ENCODE measurements at regions not wholly inside any gene's neighbourhood (a gene's known extent, or its start where the extent isn't known, plus 50 kb on each side); places are given as distances from the start of the nearest gene placed in this dataset.
"Not testable (repeated sequence)": the region's sequence is repeated elsewhere in the genome, so short reads cannot be mapped to it uniquely, and the experiment has no call there.

GRCh38 chr7:91710881-91711280, 169.6 kb downstream of the MTERF1 start:
- Histone ChIP-seq H3K9me3 (ENCODE audit: control insufficient read depth, insufficient read depth, low read length) (no peaks in the 10 kb centered on the region), H3K27ac (ENCODE audit: low read length) (no peak overlapping the region), H3K4me3 (ENCODE audit: low read length) (no peak overlapping the region), H3K36me3 (ENCODE audit: control insufficient read depth, insufficient read depth, low read length) (no peaks in the 10 kb centered on the region), H3K4me1 (ENCODE audit: control insufficient read depth, insufficient read depth, low read length) (no peaks in the 10 kb centered on the region), H3K27me3 (ENCODE audit: control insufficient read depth, insufficient read depth, low read length) (no peaks in the 10 kb centered on the region)
- DNase-seq (ENCODE audit: low read depth, low spot score), result no peak
- WGBS (ENCODE audit: insufficient coverage, insufficient read length), result no CpG with 5 or more reads among the region's 1 CpG

DNA sequence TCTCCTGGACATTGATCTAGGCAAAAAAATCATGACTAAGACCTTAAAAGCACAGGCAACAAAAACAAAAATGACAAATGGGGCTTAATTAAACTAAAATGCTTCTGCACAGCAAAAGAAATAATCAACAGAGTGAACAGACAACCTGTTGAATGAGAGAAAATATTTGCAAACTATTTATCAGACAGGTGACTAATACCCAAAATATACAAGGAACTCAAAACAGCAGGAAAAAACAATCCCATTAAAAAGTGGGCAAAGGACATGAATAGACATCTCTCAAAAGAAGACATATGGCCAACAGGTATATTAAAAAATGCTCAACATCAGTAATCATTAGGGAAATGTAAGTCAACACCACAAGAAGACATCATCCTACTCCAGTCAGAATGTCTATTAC, 166.8 kb downstream of the MTERF1 start:
- H3K27ac ChIP-seq (ENCODE audit: low read length), result no peak overlapping the region
- H3K36me3 ChIP-seq (ENCODE audit: control insufficient read depth, insufficient read depth, low read length), result no peaks in the 10 kb centered on the region
- H3K4me3 ChIP-seq (ENCODE audit: low read length), result no peak overlapping the region
- no peaks in the 10 kb centered on the region for H3K9me3 ChIP-seq (ENCODE audit: control insufficient read depth, insufficient read depth, low read length)
- no peaks in the 10 kb centered on the region for H3K27me3 ChIP-seq (ENCODE audit: control insufficient read depth, insufficient read depth, low read length)
- peaks cover 3% of the 10 kb centered on the region; the same call in 1 of the 2 replicates for H3K4me1 ChIP-seq (ENCODE audit: control insufficient read depth, insufficient read depth, low read length)
- DNase-seq (ENCODE audit: low read depth, low spot score), result no peak

- Histone ChIP-seq H3K36me3 (ENCODE audit: control insufficient read depth, insufficient read depth, low read length) (no peaks in the 10 kb centered on the region), H3K4me1 (ENCODE audit: control insufficient read depth, insufficient read depth, low read length) (peaks cover 3% of the 10 kb centered on the region; the same call in 1 of the 2 replicates), H3K27ac (ENCODE audit: low read length) (no peak overlapping the region), H3K9me3 (ENCODE audit: control insufficient read depth, insufficient read depth, low read length) (no peaks in the 10 kb centered on the region), H3K27me3 (ENCODE audit: control insufficient read depth, insufficient read depth, low read length) (no peaks in the 10 kb centered on the region), H3K4me3 (ENCODE audit: low read length) (no peak overlapping the region)
- no peak for DNase-seq (ENCODE audit: low read depth, low spot score)
- no CpG with 5 or more reads among the region's 2 CpGs for WGBS (ENCODE audit: insufficient coverage, insufficient read length)
These were observed 162.6 kb downstream of the MTERF1 start for GRCh38 chr7:91717681-91718470.

- Histone ChIP-seq H3K9me3 (ENCODE audit: control insufficient read depth, insufficient read depth, low read length) (no peaks in the 10 kb centered on the region), H3K27ac (ENCODE audit: low read length) (no peak overlapping the region), H3K4me1 (ENCODE audit: control insufficient read depth, insufficient read depth, low read length) (peaks cover 3% of the 10 kb centered on the region; the same call in 1 of the 2 replicates), H3K4me3 (ENCODE audit: low read length) (no peak overlapping the region), H3K36me3 (ENCODE audit: control insufficient read depth, insufficient read depth, low read length) (no peaks in the 10 kb centered on the region), H3K27me3 (ENCODE audit: control insufficient read depth, insufficient read depth, low read length) (no peaks in the 10 kb centered on the region)
- DNase-seq (ENCODE audit: low read depth, low spot score), result no peak
- WGBS (ENCODE audit: insufficient coverage, insufficient read length), result no CpG with 5 or more reads among the region's 1 CpG
These were observed 161.5 kb downstream of the MTERF1 start for GRCh38 chr7:91719008-91719407.

- WGBS (ENCODE audit: insufficient coverage, insufficient read length), result no CpG with 5 or more reads among the region's 3 CpGs
- H3K4me1 ChIP-seq (ENCODE audit: control insufficient read depth, insufficient read depth, low read length), result peaks cover 3% of the 10 kb centered on the region; the same call in 1 of the 2 replicates
- H3K27me3 ChIP-seq (ENCODE audit: control insufficient read depth, insufficient read depth, low read length), result no peaks in the 10 kb centered on the region
- no peaks in the 10 kb centered on the region for H3K36me3 ChIP-seq (ENCODE audit: control insufficient read depth, insufficient read depth, low read length)
- H3K4me3 ChIP-seq (ENCODE audit: low read length), result no peak overlapping the region
- H3K9me3 ChIP-seq (ENCODE audit: control insufficient read depth, insufficient read depth, low read length), result no peaks in the 10 kb centered on the region
- no peak overlapping the region for H3K27ac ChIP-seq (ENCODE audit: low read length)
- DNase-seq (ENCODE audit: low read depth, low spot score), result no peak
These were observed 160.1 kb downstream of the MTERF1 start for GRCh38 chr7:91720260-91720937.

- Histone ChIP-seq H3K9me3 (ENCODE audit: control insufficient read depth, insufficient read depth, low read length) (no peaks in the 10 kb centered on the region), H3K27ac (ENCODE audit: low read length) (no peak overlapping the region)
These were observed 157.7 kb downstream of the MTERF1 start for GRCh38 chr7:91722831-91723230.

DNA sequence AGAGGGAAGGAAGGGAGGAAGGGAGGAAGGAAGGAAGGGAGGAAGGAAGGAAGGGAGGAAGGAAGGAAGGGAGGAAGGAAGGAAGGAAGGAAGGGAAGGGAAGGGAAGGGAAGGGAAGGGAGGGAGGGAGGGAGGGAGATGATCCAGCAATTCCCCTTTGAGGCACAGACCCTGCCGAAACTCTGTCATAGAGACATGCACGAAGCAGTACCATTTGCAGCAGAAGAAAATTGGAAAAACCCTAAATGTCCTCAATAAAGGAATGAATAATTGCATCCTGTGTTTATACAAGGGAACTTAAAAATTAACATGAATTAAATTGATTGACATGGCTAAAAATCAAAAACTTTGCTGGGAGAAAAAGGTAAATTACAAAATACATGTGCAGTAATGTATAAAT, 151.5 kb downstream of the MTERF1 start:
- H3K27ac ChIP-seq (ENCODE audit: low read length); H3K4me3 ChIP-seq (ENCODE audit: low read length); H3K4me1 ChIP-seq (ENCODE audit: control insufficient read depth, insufficient read depth, low read length); DNase-seq (ENCODE audit: low read depth, low spot score); H3K27me3 ChIP-seq (ENCODE audit: control insufficient read depth, insufficient read depth, low read length); H3K36me3 ChIP-seq (ENCODE audit: control insufficient read depth, insufficient read depth, low read length); H3K9me3 ChIP-seq (ENCODE audit: control insufficient read depth, insufficient read depth, low read length): not testable (repeated sequence)
- WGBS (ENCODE audit: insufficient coverage, insufficient read length), result no CpG with 5 or more reads among the region's 2 CpGs

More at GRCh38 chr7:91722831-91723230, 157.7 kb downstream of the MTERF1 start:
- Histone ChIP-seq H3K36me3 (ENCODE audit: control insufficient read depth, insufficient read depth, low read length) (no peaks in the 10 kb centered on the region), H3K4me3 (ENCODE audit: low read length) (no peak overlapping the region), H3K4me1 (ENCODE audit: control insufficient read depth, insufficient read depth, low read length) (peaks cover 3% of the 10 kb centered on the region; the same call in 1 of the 2 replicates), H3K27me3 (ENCODE audit: control insufficient read depth, insufficient read depth, low read length) (no peaks in the 10 kb centered on the region)
- no peak for DNase-seq (ENCODE audit: low read depth, low spot score)

DNA sequence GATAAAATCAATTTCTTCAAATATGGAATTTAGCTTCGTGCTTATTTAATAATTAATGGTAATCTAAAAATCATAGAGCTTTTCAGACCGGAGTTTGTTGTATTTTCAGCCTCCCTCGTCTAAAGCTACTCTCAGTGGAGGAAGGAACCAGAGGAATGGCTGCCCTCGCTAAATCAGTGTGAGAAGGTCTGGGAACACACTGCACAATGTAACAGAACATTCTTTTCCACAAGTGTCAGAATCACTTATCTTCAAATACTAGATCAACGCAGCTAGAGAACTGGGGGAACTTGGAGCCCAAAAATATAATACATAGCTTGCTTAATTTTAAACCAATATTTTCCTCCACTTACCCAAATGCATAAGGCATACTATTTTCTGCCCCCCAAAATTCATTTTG, 148.5 kb downstream of the MTERF1 start:
- H3K9me3 ChIP-seq (ENCODE audit: control insufficient read depth, insufficient read depth, low read length), result no peaks in the 10 kb centered on the region
- H3K36me3 ChIP-seq (ENCODE audit: control insufficient read depth, insufficient read depth, low read length), result no peaks in the 10 kb centered on the region
- H3K4me3 ChIP-seq (ENCODE audit: low read length), result no peak overlapping the region
- no peaks in the 10 kb centered on the region for H3K27me3 ChIP-seq (ENCODE audit: control insufficient read depth, insufficient read depth, low read length)
- H3K27ac ChIP-seq (ENCODE audit: low read length), result no peak overlapping the region
- H3K4me1 ChIP-seq (ENCODE audit: control insufficient read depth, insufficient read depth, low read length), result no peaks in the 10 kb centered on the region
- DNase-seq (ENCODE audit: low read depth, low spot score), result no peak
- no CpG with 5 or more reads among the region's 5 CpGs for WGBS (ENCODE audit: insufficient coverage, insufficient read length)

- H3K27ac ChIP-seq (ENCODE audit: low read length), result no peak overlapping the region
- DNase-seq (ENCODE audit: low read depth, low spot score), result no peak
- H3K27me3 ChIP-seq (ENCODE audit: control insufficient read depth, insufficient read depth, low read length), result no peaks in the 10 kb centered on the region
- no peak overlapping the region for H3K4me3 ChIP-seq (ENCODE audit: low read length)
- H3K4me1 ChIP-seq (ENCODE audit: control insufficient read depth, insufficient read depth, low read length), result no peaks in the 10 kb centered on the region
- no peaks in the 10 kb centered on the region for H3K9me3 ChIP-seq (ENCODE audit: control insufficient read depth, insufficient read depth, low read length)
- no peaks in the 10 kb centered on the region for H3K36me3 ChIP-seq (ENCODE audit: control insufficient read depth, insufficient read depth, low read length)
- no CpG with 5 or more reads among the region's 3 CpGs for WGBS (ENCODE audit: insufficient coverage, insufficient read length)
These were observed 131.1 kb downstream of the MTERF1 start for GRCh38 chr7:91749418-91749817.

DNA sequence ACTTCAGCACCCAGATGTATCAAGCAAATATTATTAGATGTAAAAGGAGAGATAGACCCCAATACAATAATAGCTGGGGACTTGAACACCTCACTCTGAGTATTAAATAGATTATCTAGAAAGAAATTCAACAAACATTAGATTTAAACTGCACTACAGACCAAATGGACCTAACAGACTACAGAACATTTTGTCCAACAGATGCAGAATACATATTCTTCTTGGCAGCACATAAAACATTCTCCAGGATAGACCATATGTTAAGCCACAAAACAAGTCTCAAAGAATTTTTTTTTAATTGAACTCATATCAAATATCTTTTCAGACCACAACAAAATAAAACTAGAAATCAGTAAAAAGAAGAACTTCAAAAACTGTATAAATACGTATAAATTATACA, 130.4 kb downstream of the MTERF1 start:
- no peak for DNase-seq (ENCODE audit: low read depth, low spot score)
- no peaks in the 10 kb centered on the region for H3K36me3 ChIP-seq (ENCODE audit: control insufficient read depth, insufficient read depth, low read length)
- no peak overlapping the region for H3K27ac ChIP-seq (ENCODE audit: low read length)
- no CpG with 5 or more reads among the region's 1 CpG for WGBS (ENCODE audit: insufficient coverage, insufficient read length)
- H3K4me3 ChIP-seq (ENCODE audit: low read length), result no peak overlapping the region
- H3K27me3 ChIP-seq (ENCODE audit: control insufficient read depth, insufficient read depth, low read length), result no peaks in the 10 kb centered on the region
- no peaks in the 10 kb centered on the region for H3K9me3 ChIP-seq (ENCODE audit: control insufficient read depth, insufficient read depth, low read length)
- no peaks in the 10 kb centered on the region for H3K4me1 ChIP-seq (ENCODE audit: control insufficient read depth, insufficient read depth, low read length)

GRCh38 chr7:91752102-91752501, 128.4 kb downstream of the MTERF1 start:
- no peaks in the 10 kb centered on the region for H3K4me1 ChIP-seq (ENCODE audit: control insufficient read depth, insufficient read depth, low read length)
- H3K9me3 ChIP-seq (ENCODE audit: control insufficient read depth, insufficient read depth, low read length), result no peaks in the 10 kb centered on the region
- DNase-seq (ENCODE audit: low read depth, low spot score), result no peak
- no CpG with 5 or more reads among the region's 1 CpG for WGBS (ENCODE audit: insufficient coverage, insufficient read length)
- H3K36me3 ChIP-seq (ENCODE audit: control insufficient read depth, insufficient read depth, low read length), result no peaks in the 10 kb centered on the region
- no peak overlapping the region for H3K27ac ChIP-seq (ENCODE audit: low read length)
- H3K4me3 ChIP-seq (ENCODE audit: low read length), result no peak overlapping the region
- H3K27me3 ChIP-seq (ENCODE audit: control insufficient read depth, insufficient read depth, low read length), result no peaks in the 10 kb centered on the region
